BE2C (cell line): ENCODE measurements at regions not wholly inside any gene's neighbourhood (a gene's known extent, or its start where the extent isn't known, plus 50 kb on each side); places are given as distances from the start of the nearest gene placed in this dataset.

ENCODE experiments used
- DNase-seq: peaks from one replicate; pipeline ENCODE4 v3.0.0-alpha.2; 2020
- H3K27me3 ChIP-seq: fragments of 250-450 bp; sonication (Bioruptor Pico); 2 replicates; pipeline ENCODE4 v1.5.1; 2020; ENCODE audit warnings: mild to moderate bottlenecking
- H3K36me3 ChIP-seq: fragments of 250-450 bp; sonication (Bioruptor Pico); 2 replicates; pipeline ENCODE4 v1.5.1; 2020; ENCODE audit warnings: mild to moderate bottlenecking
- H3K4me1 ChIP-seq: fragments of 250-450 bp; sonication (Bioruptor Pico); 2 replicates; pipeline ENCODE4 v1.5.1; 2020
- H3K4me3 ChIP-seq: 2 replicates; pipeline ENCODE4 v1.5.1; 2011; ENCODE audit warnings: low read depth, low read length
- H3K9me3 ChIP-seq: fragments of 250-450 bp; sonication (Bioruptor Pico); 2 replicates; pipeline ENCODE4 v1.5.1; 2020
- TF ChIP-seq, protein P1 (sequence below): IDR thresholded peaks from 2 replicates; pipeline ENCODE4 v1.5.1; 2012; ENCODE audit warnings: mild to moderate bottlenecking, low read depth, low read length

DNA sequence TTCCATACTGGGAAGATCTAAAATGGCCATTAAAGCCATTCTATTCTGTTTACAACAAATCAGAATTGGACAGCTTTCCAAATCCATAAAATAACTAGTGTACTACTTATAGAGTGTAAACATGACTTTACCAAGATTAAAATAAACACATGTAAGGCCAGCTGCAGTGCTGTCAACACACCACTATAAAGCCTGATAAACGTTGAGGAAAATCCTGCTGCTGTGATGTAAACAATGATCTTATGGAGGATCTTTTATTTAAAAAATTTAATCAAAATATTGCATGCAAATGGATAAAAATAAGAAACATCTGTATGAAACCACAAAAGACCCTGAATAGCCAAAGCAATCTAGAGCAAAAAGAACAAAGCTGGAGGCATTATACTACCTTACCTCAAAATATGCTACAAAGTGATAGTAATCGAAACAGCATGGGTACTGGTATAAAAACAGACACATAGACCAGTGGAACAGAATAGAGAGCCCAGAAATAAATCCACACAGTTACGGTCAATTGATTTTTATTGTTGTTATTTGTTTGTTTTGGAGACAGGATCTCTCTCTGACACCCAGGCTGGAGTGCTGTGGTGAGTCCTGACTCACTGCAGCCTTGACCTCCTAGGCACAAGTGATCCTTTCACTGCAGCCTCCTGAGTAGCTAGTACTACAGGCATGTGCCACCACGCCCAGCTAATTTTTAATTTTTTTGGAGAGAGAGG, 428.8 kb upstream of the C2CD4B start:
- DNase-seq = no peak
- no peak overlapping the region for H3K4me3 ChIP-seq
- TF ChIP-seq, protein P1, sequence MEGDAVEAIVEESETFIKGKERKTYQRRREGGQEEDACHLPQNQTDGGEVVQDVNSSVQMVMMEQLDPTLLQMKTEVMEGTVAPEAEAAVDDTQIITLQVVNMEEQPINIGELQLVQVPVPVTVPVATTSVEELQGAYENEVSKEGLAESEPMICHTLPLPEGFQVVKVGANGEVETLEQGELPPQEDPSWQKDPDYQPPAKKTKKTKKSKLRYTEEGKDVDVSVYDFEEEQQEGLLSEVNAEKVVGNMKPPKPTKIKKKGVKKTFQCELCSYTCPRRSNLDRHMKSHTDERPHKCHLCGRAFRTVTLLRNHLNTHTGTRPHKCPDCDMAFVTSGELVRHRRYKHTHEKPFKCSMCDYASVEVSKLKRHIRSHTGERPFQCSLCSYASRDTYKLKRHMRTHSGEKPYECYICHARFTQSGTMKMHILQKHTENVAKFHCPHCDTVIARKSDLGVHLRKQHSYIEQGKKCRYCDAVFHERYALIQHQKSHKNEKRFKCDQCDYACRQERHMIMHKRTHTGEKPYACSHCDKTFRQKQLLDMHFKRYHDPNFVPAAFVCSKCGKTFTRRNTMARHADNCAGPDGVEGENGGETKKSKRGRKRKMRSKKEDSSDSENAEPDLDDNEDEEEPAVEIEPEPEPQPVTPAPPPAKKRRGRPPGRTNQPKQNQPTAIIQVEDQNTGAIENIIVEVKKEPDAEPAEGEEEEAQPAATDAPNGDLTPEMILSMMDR = no peak
- H3K27me3 ChIP-seq = no peaks in the 10 kb centered on the region
- no peaks in the 10 kb centered on the region for H3K9me3 ChIP-seq
- no peaks in the 10 kb centered on the region for H3K36me3 ChIP-seq
- peaks cover 10% of the 10 kb centered on the region; the same call in 1 of the 2 replicates for H3K4me1 ChIP-seq

DNA sequence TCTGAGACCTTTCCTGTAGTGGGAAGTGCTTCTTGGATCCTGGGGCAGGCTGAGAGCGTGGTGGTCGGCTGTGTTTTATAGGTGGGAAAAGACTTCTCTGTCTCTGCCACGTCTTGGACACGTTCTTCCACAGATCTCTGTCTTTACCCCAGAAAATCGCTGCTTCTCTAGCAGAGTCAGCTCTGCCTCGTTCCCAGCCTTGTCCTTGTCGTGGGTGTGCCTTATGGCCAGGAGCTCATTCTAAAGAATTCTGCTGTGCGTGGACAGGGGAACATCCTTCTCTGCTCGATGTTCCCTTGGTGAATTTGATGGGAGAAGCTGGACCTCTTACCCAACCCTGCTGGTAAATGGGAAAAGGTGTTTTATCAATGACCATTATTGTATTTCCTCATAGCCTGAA, 433.1 kb upstream of the C2CD4B start:
- no peaks in the 10 kb centered on the region for H3K27me3 ChIP-seq
- no peak overlapping the region for H3K4me3 ChIP-seq
- H3K4me1 ChIP-seq = no peaks in the 10 kb centered on the region
- no peak for DNase-seq
- TF ChIP-seq, protein P1 = no peak
- H3K36me3 ChIP-seq = no peaks in the 10 kb centered on the region
- H3K9me3 ChIP-seq = no peaks in the 10 kb centered on the region

DNA sequence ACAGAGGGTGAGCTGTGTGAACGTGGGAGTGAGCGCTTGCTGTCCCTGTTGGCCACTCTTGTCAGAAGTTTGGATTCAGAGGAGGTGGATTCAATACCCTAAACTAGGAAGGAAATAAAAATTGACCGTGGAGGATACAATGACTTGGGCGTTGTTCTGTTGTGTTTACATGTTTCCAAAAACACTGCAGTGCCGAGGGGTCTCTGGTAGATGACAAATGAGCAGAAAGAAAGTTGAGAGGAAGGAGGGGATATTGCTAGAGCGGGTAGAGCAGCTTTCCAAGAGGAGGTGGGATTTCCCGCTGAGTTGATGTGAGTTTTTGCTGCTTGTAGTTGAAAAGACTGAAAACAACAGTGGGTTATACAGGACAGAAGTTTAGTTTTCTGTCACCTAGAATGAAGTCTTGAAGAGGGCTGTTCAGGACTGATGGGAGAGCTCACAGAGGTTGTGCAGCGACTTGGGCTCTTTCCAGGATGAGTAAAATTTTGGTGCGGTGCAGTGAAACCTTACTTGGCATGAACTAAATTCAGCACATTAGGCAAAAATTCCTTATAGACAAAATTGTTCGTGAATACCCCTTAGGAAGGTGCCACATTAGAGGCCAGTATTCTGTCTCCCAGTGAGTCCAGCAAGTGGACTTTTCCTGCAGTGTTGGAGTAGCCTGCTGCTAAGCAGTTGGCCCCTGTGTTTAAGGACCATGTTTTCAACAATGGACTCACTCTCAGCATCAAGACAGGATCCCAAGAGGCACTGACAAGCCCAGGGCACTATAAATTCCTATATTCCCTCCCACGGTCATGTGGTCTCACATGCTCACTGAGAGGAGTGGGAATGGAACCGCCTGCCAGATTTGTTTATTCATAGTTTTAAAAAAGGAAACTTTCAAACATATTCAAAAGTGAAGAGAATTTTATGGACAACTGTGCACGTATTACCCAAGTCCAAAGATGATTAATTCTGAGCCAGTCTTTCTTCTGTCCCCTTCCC, 435.0 kb upstream of the C2CD4B start:
- DNase-seq = no peak
- H3K9me3 ChIP-seq = no peaks in the 10 kb centered on the region
- no peak overlapping the region for H3K4me3 ChIP-seq
- no peaks in the 10 kb centered on the region for H3K4me1 ChIP-seq
- H3K36me3 ChIP-seq = no peaks in the 10 kb centered on the region
- H3K27me3 ChIP-seq = no peaks in the 10 kb centered on the region
- TF ChIP-seq, protein P1 = no peak

DNA sequence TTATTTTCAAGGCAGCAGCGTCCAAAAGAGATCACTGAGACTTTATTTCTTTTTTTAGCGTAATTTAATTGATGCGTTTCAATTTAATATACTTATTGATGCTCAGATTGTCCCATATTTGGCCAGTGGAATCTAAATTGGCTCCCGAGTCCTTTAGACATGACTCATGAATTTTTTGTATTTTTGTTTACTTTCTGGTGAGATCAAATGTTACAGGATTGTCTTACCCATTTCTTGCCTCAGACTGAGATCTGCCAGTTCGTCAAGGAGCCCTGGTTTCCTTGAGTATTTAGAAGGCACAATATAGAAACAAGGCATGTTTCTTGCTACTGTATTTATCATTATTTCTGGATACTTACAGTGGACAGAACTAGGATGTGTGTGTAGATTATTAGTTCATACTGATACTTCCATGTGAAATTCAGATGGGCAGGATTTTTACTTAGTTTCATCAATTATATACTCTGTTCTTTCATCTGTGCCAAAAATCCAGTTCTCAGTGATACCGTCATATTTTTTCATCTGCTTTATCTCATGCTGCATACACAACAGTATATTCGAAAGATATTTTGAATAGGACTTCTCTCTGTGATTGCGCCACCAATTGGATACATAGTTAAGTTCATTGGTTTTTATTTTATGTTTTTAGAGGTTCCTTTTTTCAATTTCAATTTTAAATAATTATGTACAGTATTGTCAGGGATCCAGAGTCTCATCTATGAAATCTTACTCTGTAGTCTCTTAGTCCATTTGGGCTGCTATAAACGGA, 436.9 kb upstream of the C2CD4B start:
- H3K4me3 ChIP-seq = no peak overlapping the region
- peaks cover 2% of the 10 kb centered on the region; the same call in 1 of the 2 replicates for H3K4me1 ChIP-seq
- TF ChIP-seq, protein P1 = no peak
- H3K27me3 ChIP-seq = no peaks in the 10 kb centered on the region
- H3K9me3 ChIP-seq = no peaks in the 10 kb centered on the region
- DNase-seq = no peak
- H3K36me3 ChIP-seq = no peaks in the 10 kb centered on the region

DNA sequence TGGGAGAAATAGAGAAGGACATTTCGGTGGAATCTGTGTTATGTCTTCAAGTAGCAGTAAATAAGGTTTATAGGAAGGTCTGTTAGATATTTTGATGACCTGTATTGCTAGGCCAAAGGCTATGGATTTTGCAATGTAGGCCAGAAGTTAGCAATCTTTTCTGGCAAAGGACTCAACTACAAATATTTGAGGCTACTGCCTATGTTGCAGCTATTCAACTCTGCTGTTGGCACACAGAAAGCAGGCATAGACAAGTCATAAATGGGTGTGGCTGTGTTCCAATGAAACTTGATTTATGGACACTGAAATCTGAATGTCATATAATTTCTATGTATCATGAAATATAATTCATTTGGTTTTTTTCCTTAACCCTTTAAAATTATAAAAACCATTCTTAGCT, 438.7 kb upstream of the C2CD4B start:
- Histone ChIP-seq H3K4me3 (no peak overlapping the region), H3K9me3 (no peaks in the 10 kb centered on the region), H3K27me3 (no peaks in the 10 kb centered on the region), H3K4me1 (peaks cover 2% of the 10 kb centered on the region; the same call in 1 of the 2 replicates), H3K36me3 (no peaks in the 10 kb centered on the region)
- no peak for DNase-seq
- TF ChIP-seq, protein P1 = no peak
